ENCODE measurements at regions not wholly inside any gene's neighbourhood (a gene's known extent, or its start where the extent isn't known, plus 50 kb on each side); places are given as distances from the start of the nearest gene placed in this dataset.

GRCh38 chr4:100782356-100782755 is 264.5 kb upstream of the EMCN start:
- DNase-seq (no peak), ATAC-seq (ENCODE audit: low read depth) (no peak)
- Histone ChIP-seq H2BK15ac (ENCODE audit: low read depth, low read length) (no peak overlapping the region), H3K79me1 (ENCODE audit: low read depth in 1 of 2, low read length in 2 of 2) (no peaks in the 10 kb centered on the region), H4K5ac (ENCODE audit: low read depth, low read length) (no peak overlapping the region), H2AFZ (replicated peaks; ENCODE audit: low read length, poor library complexity) (no peak overlapping the region), H3K56ac (ENCODE audit: extremely low read depth, insufficient read depth, low read length) (no peak overlapping the region), H3K4me2 (ENCODE audit: low read depth, low read length) (no peak overlapping the region), H2AK9ac (replicated peaks; ENCODE audit: low read depth, low read length, poor library complexity) (no peak overlapping the region), H3K27ac (ENCODE audit: insufficient read depth, low read length) (no peak overlapping the region), H3K4ac (ENCODE audit: low read depth, low read length) (no peak overlapping the region), H4K91ac (ENCODE audit: insufficient read depth, low read depth, low read length) (no peak overlapping the region), H3K27me3 (ENCODE audit: control insufficient read depth, insufficient read depth, low read length) (no peaks in the 10 kb centered on the region), H3K14ac (replicated peaks; ENCODE audit: low read depth, low read length) (no peak overlapping the region), H3K9me3 (ENCODE audit: control insufficient read depth, insufficient read depth, low read length) (peaks cover 4% of the 10 kb centered on the region; the same call in 1 of the 2 replicates), H2BK20ac (ENCODE audit: low read depth, low read length) (no peak overlapping the region), H3K9me1 (ENCODE audit: insufficient read depth, low read length) (no peaks in the 10 kb centered on the region), H3K9ac (ENCODE audit: low read depth, low read length) (no peak overlapping the region), H3K18ac (ENCODE audit: low read depth, low read length) (no peak overlapping the region), H2BK120ac (ENCODE audit: low read depth, low read length) (no peak overlapping the region), H3K23ac (ENCODE audit: low read depth, low read length) (no peak overlapping the region), H4K20me1 (ENCODE audit: insufficient read depth, low read length) (no peaks in the 10 kb centered on the region), H2AK5ac (ENCODE audit: low read depth, low read length) (no peak overlapping the region), H3K4me3 (ENCODE audit: insufficient read depth, low read depth, low read length) (no peak overlapping the region), H3K4me1 (ENCODE audit: control insufficient read depth, insufficient read depth, low read length) (no peaks in the 10 kb centered on the region), H3K36me3 (ENCODE audit: control insufficient read depth, insufficient read depth, low read length) (no peaks in the 10 kb centered on the region), H2BK5ac (ENCODE audit: low read depth, low read length, poor library complexity, severe bottlenecking) (no peak overlapping the region), H4K8ac (ENCODE audit: low read depth in 2 of 2, low read length in 2 of 2) (no peak overlapping the region)
- dilution Hi-C loops (cut with HindIII; ENCODE audit: low sequenced_read_pairs, unreplicated experiment) (no loop called here), intact Hi-C loops (cut with micrococcal nuclease) (no loop called here), in situ Hi-C loops (cut with MboI; ENCODE audit: low sequenced_read_pairs) (no loop called here)
- WGBS, 2 experiments (ENCODE audit: extremely low coverage in 2 of 2, insufficient read length in 1 of 2), result no CpG with 5 or more reads among the region's 5 CpGs
- POLR2A ChIA-PET (ENCODE audit: unreplicated experiment), result no interaction called here
- CTCF ChIA-PET, result no interaction called here
- TF ChIP-seq POLR2A (IDR thresholded peaks at IDR 0.05; ENCODE audit: low read depth, low read length), result no peak
- no peak for TF ChIP-seq NFE2L2 (IDR thresholded peaks at IDR 0.05; ENCODE audit: low read depth, low read length)
- TF ChIP-seq RAD21 (IDR thresholded peaks at IDR 0.05; ENCODE audit: low read length), result no peak
- no peak for TF ChIP-seq BHLHE40 (IDR thresholded peaks at IDR 0.05; ENCODE audit: low read depth, low read length)
- TF ChIP-seq SMC3 (IDR thresholded peaks at IDR 0.05; ENCODE audit: low read depth, low read length), result no peak
- TF ChIP-seq MXI1 (IDR thresholded peaks at IDR 0.05; ENCODE audit: borderline replicate concordance, low read depth, low read length), result no peak
- no peak for TF ChIP-seq FOS (IDR thresholded peaks at IDR 0.05; ENCODE audit: low read depth, low read length)
- no peak for TF ChIP-seq USF2 (IDR thresholded peaks at IDR 0.05; ENCODE audit: low read depth, low read length)
- TF ChIP-seq RFX5 (IDR thresholded peaks at IDR 0.05; ENCODE audit: low read depth, low read length), result no peak
- TF ChIP-seq MAZ (IDR thresholded peaks at IDR 0.05; ENCODE audit: borderline replicate concordance, low read depth, low read length), result no peak
- TF ChIP-seq CTCF (conservative IDR thresholded peaks at IDR 0.05; ENCODE audit: low read depth, low read length), result no peak
- no peak for TF ChIP-seq CHD1 (IDR thresholded peaks at IDR 0.05; ENCODE audit: low read depth, low read length)
- no peak for TF ChIP-seq CEBPB (IDR thresholded peaks at IDR 0.05; ENCODE audit: low read depth, low read length)
- TF ChIP-seq MAFK (IDR thresholded peaks at IDR 0.05; ENCODE audit: low read depth, low read length), result no peak
- no peak for TF ChIP-seq RCOR1 (IDR thresholded peaks at IDR 0.05; ENCODE audit: insufficient replicate concordance, low read length)
- TF ChIP-seq ELK1 (IDR thresholded peaks at IDR 0.05; ENCODE audit: borderline replicate concordance, low read depth, low read length), result no peak
- no TSS peak for BruUV-seq (replicated peaks)

All from IMR-90 (cell line).